CD4-positive, alpha-beta T cell treated with Interleukin-4 for 1 hour (primary cell): ENCODE measurements at regions not wholly inside any gene's neighbourhood (a gene's known extent, or its start where the extent isn't known, plus 50 kb on each side); places are given as distances from the start of the nearest gene placed in this dataset.
"Not testable (repeated sequence)": the region's sequence is repeated elsewhere in the genome, so short reads cannot be mapped to it uniquely, and the experiment has no call there.

Experiments used
- DNase-seq, 2 donors: peaks; one replicate each; pipeline ENCODE4 v3.0.0-alpha.2; 2020 to 2022

- DNase-seq: no peak
Observed at GRCh38 chr14:41055589-41055988, 551.1 kb upstream of the LRFN5 start.

- no peak for DNase-seq
Observed at GRCh38 chr14:41051801-41052200, 554.9 kb upstream of the LRFN5 start.

GRCh38 chr14:41047763-41048162, 558.9 kb upstream of the LRFN5 start:
- DNase-seq: no peak

GRCh38 chr14:41037388-41037787, 569.3 kb upstream of the LRFN5 start:
- no peak for DNase-seq

- no peak for DNase-seq
Observed at GRCh38 chr14:41034969-41035368, 571.7 kb upstream of the LRFN5 start.

- no peak for DNase-seq
Observed at GRCh38 chr14:41022932-41023331, 583.7 kb upstream of the LRFN5 start.

GRCh38 chr14:41016213-41016612, 590.5 kb upstream of the LRFN5 start:
- DNase-seq: no peak

- DNase-seq: no peak
Observed at GRCh38 chr14:41000350-41000749, 606.3 kb upstream of the LRFN5 start.

GRCh38 chr14:40989260-40989659, 617.4 kb upstream of the LRFN5 start:
- no peak for DNase-seq

- no peak for DNase-seq
Observed at GRCh38 chr14:40987481-40987880, 619.2 kb upstream of the LRFN5 start.

GRCh38 chr14:40986655-40987054, 620.0 kb upstream of the LRFN5 start:
- DNase-seq: no peak

- DNase-seq: no peak
Observed at GRCh38 chr14:40985584-40985983, 621.1 kb upstream of the LRFN5 start.

- DNase-seq: no peak
Observed at GRCh38 chr14:40983604-40984003, 623.1 kb upstream of the LRFN5 start.

GRCh38 chr14:40981247-40981646, 625.4 kb upstream of the LRFN5 start:
- no peak for DNase-seq

GRCh38 chr14:40960257-40960656, 646.4 kb upstream of the LRFN5 start:
- not testable (repeated sequence) for DNase-seq

- DNase-seq: no peak
Observed at GRCh38 chr14:40955131-40955505, 651.6 kb upstream of the LRFN5 start.

- DNase-seq: not testable (repeated sequence)
Observed at GRCh38 chr14:40954448-40955130, 652.1 kb upstream of the LRFN5 start.

GRCh38 chr14:40944521-40944920, 662.2 kb upstream of the LRFN5 start:
- no peak for DNase-seq

GRCh38 chr14:40936861-40937260, 669.8 kb upstream of the LRFN5 start:
- DNase-seq: no peak

- DNase-seq: no peak
Observed at GRCh38 chr14:40920380-40920779, 686.3 kb upstream of the LRFN5 start.

- DNase-seq: no peak
Observed at GRCh38 chr14:40911141-40911540, 695.5 kb upstream of the LRFN5 start.

- no peak for DNase-seq
Observed at GRCh38 chr14:40909906-40910305, 696.8 kb upstream of the LRFN5 start.

GRCh38 chr14:40903709-40904108, 703.0 kb upstream of the LRFN5 start:
- DNase-seq: no peak

GRCh38 chr14:40899435-40899834, 707.2 kb upstream of the LRFN5 start:
- no peak for DNase-seq

- DNase-seq: no peak
Observed at GRCh38 chr14:40894846-40895245, 711.8 kb upstream of the LRFN5 start.
